SK-N-MC (cell line): ENCODE measurements at regions not wholly inside any gene's neighbourhood (a gene's known extent, or its start where the extent isn't known, plus 50 kb on each side); places are given as distances from the start of the nearest gene placed in this dataset.

Experiments used
- EZH2 ChIP-seq: fragments of 200-600 bp; sonication (generic); IDR thresholded peaks from one replicate; pipeline ENCODE4 v1.6.1; 2017; ENCODE audit warnings: antibody characterized with exemption
- POLR2AphosphoS5 ChIP-seq: IDR thresholded peaks from 2 replicates; pipeline ENCODE4 v1.6.1; 2012; ENCODE audit warnings: mild to moderate bottlenecking, low read depth, low read length, borderline replicate concordance

DNA sequence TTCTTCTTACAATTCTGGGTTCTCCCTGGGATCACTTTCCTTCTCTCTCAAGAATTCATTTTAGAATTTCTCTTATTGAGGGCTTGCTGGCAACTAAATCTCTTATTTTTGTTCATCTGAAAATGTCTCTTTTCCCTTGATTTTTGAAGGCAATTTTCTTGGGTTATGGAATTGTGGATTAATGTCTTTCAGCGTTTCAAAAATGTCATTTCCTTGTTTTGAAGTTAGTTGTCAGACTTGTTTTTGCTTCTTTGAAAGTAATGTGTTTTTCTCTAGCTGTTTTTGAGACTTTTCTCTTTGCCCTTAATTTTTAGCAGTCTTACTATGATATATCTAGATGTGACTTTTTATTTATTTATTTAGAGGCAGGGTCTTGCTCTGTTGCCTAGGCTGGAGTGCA is 205.7 kb downstream of the CHIC2 start:
- TF ChIP-seq POLR2AphosphoS5 (no peak), EZH2 (no peak)
